B cell (primary cell): ENCODE measurements at regions not wholly inside any gene's neighbourhood (a gene's known extent, or its start where the extent isn't known, plus 50 kb on each side); places are given as distances from the start of the nearest gene placed in this dataset.
A peak's percentile ranks its signal among the peaks of the same experiment; 100 is the strongest.

Source experiments
- ATAC-seq: fragments of 200-7000 bp; cut with Tn5 transposase; one replicate; pipeline ENCODE4 v1.10.0; 2021; ENCODE audit warnings: low read depth, mild to moderate bottlenecking, moderate number of reproducible peaks, moderate library complexity
- CTCF ChIA-PET: fragments of 350-600 bp; sonication (Branson Sonifier 250); formaldehyde crosslinking; loops from one replicate; lab custom pipeline; 2021; ENCODE audit warnings: antibody characterized with exemption, inconsistent platforms; lab: Charles Lee
- POLR2A ChIA-PET: fragments of 350-600 bp; sonication (Branson Sonifier 250); formaldehyde crosslinking; loops from one replicate; lab custom pipeline; 2021; ENCODE audit warnings: antibody characterized with exemption; lab: Charles Lee
- DNase-seq: peaks from one replicate; pipeline ENCODE4 v3.0.0; 2013
- H2AFZ ChIP-seq: 2 replicates; pipeline ENCODE4 v1.6.1; 2012; ENCODE audit warnings: mild to moderate bottlenecking, low read depth, low read length; ENCODE audit not compliant: insufficient read depth, poor library complexity, severe bottlenecking
- H3K27ac ChIP-seq, 2 donors: 1 replicate in 1 of 2; 2 replicates in 1 of 2; pipeline ENCODE4 v1.5.1; 2012 to 2013; ENCODE audit warnings: low read length in 2 of 2, mild to moderate bottlenecking in 2 of 2, moderate library complexity in 1 of 2
- H3K27me3 ChIP-seq, 4 experiments: fragments of 200-600 bp in 1 of 4; sonication (generic) in 1 of 4; replicated peaks in 1 of 4; 1 replicate in 2 of 4; 2 replicates in 2 of 4; pipeline versions ENCODE4 v1.6.1 to v1.7.0; 2013 to 2016; ENCODE audit warnings: low read length in 3 of 4, mild to moderate bottlenecking in 2 of 4, mixed read lengths in 1 of 4, moderate library complexity in 1 of 4; ENCODE audit not compliant: insufficient read depth in 4 of 4, control insufficient read depth in 3 of 4; ENCODE audit errors: control extremely low read depth in 1 of 4
- H3K36me3 ChIP-seq, 2 experiments: replicated peaks in 1 of 2; 1 replicate in 1 of 2; 2 replicates in 1 of 2; pipeline versions ENCODE4 v1.6.1 to v1.7.1; 2013; ENCODE audit warnings: low read length in 1 of 2; ENCODE audit not compliant: insufficient read depth in 2 of 2, control insufficient read depth in 1 of 2; ENCODE audit errors: control extremely low read depth in 1 of 2, extremely low read depth in 1 of 2
- H3K4me1 ChIP-seq, 2 donors: fragments of 200-600 bp in 1 of 2; sonication (generic) in 1 of 2; 1 replicate in 1 of 2; 2 replicates in 1 of 2; pipeline versions ENCODE4 v1.5.1 to v1.6.1; 2013 to 2017; ENCODE audit warnings: low read length in 2 of 2; ENCODE audit not compliant: control insufficient read depth in 2 of 2, insufficient read depth in 2 of 2
- H3K4me2 ChIP-seq: replicated peaks from 2 replicates; pipeline ENCODE3; 2012; ENCODE audit warnings: mild to moderate bottlenecking, low read depth, low read length; ENCODE audit not compliant: poor library complexity, severe bottlenecking
- H3K4me3 ChIP-seq, 5 experiments: fragments of 200-600 bp in 1 of 5; sonication (generic) in 1 of 5; 1 replicate in 3 of 5; 2 replicates in 2 of 5; pipeline versions ENCODE4 v1.5.1 to v1.7.0; 2011 to 2016; ENCODE audit warnings: low read length in 4 of 5, mild to moderate bottlenecking in 4 of 5, low read depth in 2 of 5, control low read depth in 1 of 5, moderate library complexity in 1 of 5; ENCODE audit not compliant: insufficient read depth in 1 of 5; ENCODE audit errors: control extremely low read depth in 1 of 5, extremely low read depth in 1 of 5
- H3K79me2 ChIP-seq: fragments of 200-600 bp; sonication (generic); one replicate; pipeline ENCODE4 v1.6.0; 2016; ENCODE audit warnings: low read length; ENCODE audit not compliant: control insufficient read depth, insufficient read depth
- H3K9ac ChIP-seq: fragments of 200-600 bp; sonication (generic); 2 replicates; pipeline ENCODE4 v1.6.1; 2017; ENCODE audit warnings: mild to moderate bottlenecking, low read length, moderate library complexity
- H3K9me3 ChIP-seq, 3 donors: one replicate each; pipeline versions ENCODE4 v1.6.1 to v1.7.1; 2013; ENCODE audit warnings: low read length in 2 of 3; ENCODE audit not compliant: control insufficient read depth in 2 of 3, insufficient read depth in 1 of 3; ENCODE audit errors: control extremely low read depth in 1 of 3
- H4K20me1 ChIP-seq: 2 replicates; pipeline ENCODE4 v1.6.0; 2012; ENCODE audit warnings: mild to moderate bottlenecking, low read length; ENCODE audit not compliant: insufficient read depth, control insufficient read depth, poor library complexity, severe bottlenecking
- H3K27ac Mint-ChIP-seq: one replicate; pipeline ENCODE4 v1.8.0; 2021; ENCODE audit warnings: mixed read lengths
- H3K27me3 Mint-ChIP-seq: one replicate; pipeline ENCODE4 v1.8.0; 2021; ENCODE audit warnings: mixed read lengths
- H3K4me1 Mint-ChIP-seq: one replicate; pipeline ENCODE4 v1.8.0; 2021; ENCODE audit warnings: mixed read lengths
- H3K4me3 Mint-ChIP-seq: one replicate; pipeline ENCODE4 v1.8.0; 2021; ENCODE audit warnings: mixed read lengths
- H3K9me3 Mint-ChIP-seq: one replicate; pipeline ENCODE4 v1.8.0; 2022; ENCODE audit warnings: mixed read lengths; ENCODE audit not compliant: insufficient read depth
- EZH2 ChIP-seq: IDR thresholded peaks from 2 replicates; pipeline ENCODE4 v1.6.1; 2012; ENCODE audit warnings: borderline replicate concordance, low read depth, mild to moderate bottlenecking, moderate library complexity, low read length; ENCODE audit not compliant: insufficient read depth, poor library complexity, severe bottlenecking
- WGBS: methylation state at CpG from one replicate; pipeline ENCODE4 v1.1.5; 2013; ENCODE audit warnings: missing lambda C conversion rate; ENCODE audit not compliant: insufficient coverage; 5-methylcytosine and 5-hydroxymethylcytosine counted together
- intact Hi-C: fragments of 100-400 bp; cut with micrococcal nuclease; formaldehyde crosslinking; loops from one replicate; pipeline ENCODE4 v1.10.0; 2022
- TF ChIP-seq, protein P1 (sequence below): fragments of 200-600 bp; IDR thresholded peaks from one replicate; pipeline ENCODE4 v1.8.0; 2022; ENCODE audit warnings: antibody characterized with exemption, mild to moderate bottlenecking

DNA sequence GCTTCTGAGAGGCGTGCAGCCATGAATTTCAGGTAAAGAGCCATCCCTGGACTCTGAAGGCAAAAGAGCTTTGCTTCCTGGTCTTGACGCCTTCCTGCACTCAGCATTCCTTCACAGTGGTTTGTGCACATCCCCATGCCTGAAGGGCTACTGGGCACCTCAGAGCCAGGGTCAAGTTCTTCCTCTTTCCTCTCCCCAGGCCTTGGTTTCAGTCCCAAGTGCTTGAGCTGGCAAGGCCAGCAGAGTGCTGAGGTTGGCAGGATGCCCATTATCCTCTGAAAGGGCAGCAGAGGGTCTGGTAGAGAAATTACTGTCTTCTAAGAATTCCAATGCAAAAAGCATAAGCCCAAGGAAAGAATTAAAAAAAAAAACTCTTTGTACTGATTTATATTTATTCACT is 1064.9 kb downstream of the TTLL7 start:
- CTCF ChIA-PET: no interaction called here
- H3K27ac Mint-ChIP-seq: no peak overlapping the region
- ATAC-seq: no peak
- H3K9me3 Mint-ChIP-seq: no peaks in the 10 kb centered on the region
- POLR2A ChIA-PET: no interaction called here
- H3K4me1 Mint-ChIP-seq: no peaks in the 10 kb centered on the region
- Histone ChIP-seq H3K9ac (no peak overlapping the region), H4K20me1 (no peaks in the 10 kb centered on the region), H3K9me3 (no peaks in the 10 kb centered on the region), H3K27me3 (no peaks in the 10 kb centered on the region), H3K27ac (no peak overlapping the region), H3K79me2 (no peaks in the 10 kb centered on the region), H3K4me1 (no peaks in the 10 kb centered on the region), H2AFZ (no peak overlapping the region), H3K36me3 (no peaks in the 10 kb centered on the region), H3K4me2 (no peak overlapping the region), H3K4me3 (no peak overlapping the region)
- intact Hi-C loops: no loop called here
- 86% methylated on average over 2 of the region's 2 CpGs for WGBS
- TF ChIP-seq, protein P1, sequence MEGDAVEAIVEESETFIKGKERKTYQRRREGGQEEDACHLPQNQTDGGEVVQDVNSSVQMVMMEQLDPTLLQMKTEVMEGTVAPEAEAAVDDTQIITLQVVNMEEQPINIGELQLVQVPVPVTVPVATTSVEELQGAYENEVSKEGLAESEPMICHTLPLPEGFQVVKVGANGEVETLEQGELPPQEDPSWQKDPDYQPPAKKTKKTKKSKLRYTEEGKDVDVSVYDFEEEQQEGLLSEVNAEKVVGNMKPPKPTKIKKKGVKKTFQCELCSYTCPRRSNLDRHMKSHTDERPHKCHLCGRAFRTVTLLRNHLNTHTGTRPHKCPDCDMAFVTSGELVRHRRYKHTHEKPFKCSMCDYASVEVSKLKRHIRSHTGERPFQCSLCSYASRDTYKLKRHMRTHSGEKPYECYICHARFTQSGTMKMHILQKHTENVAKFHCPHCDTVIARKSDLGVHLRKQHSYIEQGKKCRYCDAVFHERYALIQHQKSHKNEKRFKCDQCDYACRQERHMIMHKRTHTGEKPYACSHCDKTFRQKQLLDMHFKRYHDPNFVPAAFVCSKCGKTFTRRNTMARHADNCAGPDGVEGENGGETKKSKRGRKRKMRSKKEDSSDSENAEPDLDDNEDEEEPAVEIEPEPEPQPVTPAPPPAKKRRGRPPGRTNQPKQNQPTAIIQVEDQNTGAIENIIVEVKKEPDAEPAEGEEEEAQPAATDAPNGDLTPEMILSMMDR: no peak
- peak; percentile 2 for DNase-seq
- H3K4me3 Mint-ChIP-seq: no peak overlapping the region
- H3K27me3 Mint-ChIP-seq: no peaks in the 10 kb centered on the region

DNA sequence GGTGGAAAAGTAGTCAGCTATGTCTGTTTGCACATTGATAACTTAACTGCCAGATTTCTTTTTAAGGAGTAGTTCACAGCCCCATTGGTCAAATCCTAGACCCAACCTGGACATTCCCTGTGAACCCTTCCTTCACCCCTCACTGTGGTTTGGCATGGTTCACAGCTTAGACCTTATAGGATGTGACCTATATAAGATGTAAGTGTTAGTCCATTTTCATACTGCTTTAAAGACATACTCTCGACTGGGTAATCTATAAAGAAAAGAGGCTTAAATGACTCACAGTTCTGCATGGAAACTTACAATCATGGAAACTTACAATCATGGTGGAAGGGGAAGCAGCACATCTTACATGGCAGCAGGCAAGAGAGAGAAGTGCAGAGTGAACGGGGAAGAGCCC is 1066.2 kb downstream of the TTLL7 start:
- no peaks in the 10 kb centered on the region for H3K27me3 Mint-ChIP-seq
- no peaks in the 10 kb centered on the region for H3K4me1 Mint-ChIP-seq
- POLR2A ChIA-PET: no interaction called here
- no peak overlapping the region for H3K4me3 Mint-ChIP-seq
- no peaks in the 10 kb centered on the region for H3K4me1 ChIP-seq
- no CpG with 5 or more reads among the region's 2 CpGs for WGBS
- no peak overlapping the region for H3K27ac ChIP-seq
- H3K27me3 ChIP-seq: no peaks in the 10 kb centered on the region
- ATAC-seq (no peak), DNase-seq (no peak)
- no peak overlapping the region for H3K4me3 ChIP-seq
- H4K20me1 ChIP-seq: no peaks in the 10 kb centered on the region
- TF ChIP-seq, protein P1: no peak
- TF ChIP-seq EZH2: no peak
- CTCF ChIA-PET: no interaction called here
- H2AFZ ChIP-seq: no peak overlapping the region
- no peak overlapping the region for H3K9ac ChIP-seq
- no peaks in the 10 kb centered on the region for H3K36me3 ChIP-seq
- no peaks in the 10 kb centered on the region for H3K79me2 ChIP-seq
- H3K4me2 ChIP-seq: no peak overlapping the region
- no peaks in the 10 kb centered on the region for H3K9me3 Mint-ChIP-seq
- H3K9me3 ChIP-seq: no peaks in the 10 kb centered on the region
- H3K27ac Mint-ChIP-seq: no peak overlapping the region
- intact Hi-C loops: no loop called here
